ENCODE measurements at regions not wholly inside any gene's neighbourhood (a gene's known extent, or its start where the extent isn't known, plus 50 kb on each side); places are given as distances from the start of the nearest gene placed in this dataset.

DNA sequence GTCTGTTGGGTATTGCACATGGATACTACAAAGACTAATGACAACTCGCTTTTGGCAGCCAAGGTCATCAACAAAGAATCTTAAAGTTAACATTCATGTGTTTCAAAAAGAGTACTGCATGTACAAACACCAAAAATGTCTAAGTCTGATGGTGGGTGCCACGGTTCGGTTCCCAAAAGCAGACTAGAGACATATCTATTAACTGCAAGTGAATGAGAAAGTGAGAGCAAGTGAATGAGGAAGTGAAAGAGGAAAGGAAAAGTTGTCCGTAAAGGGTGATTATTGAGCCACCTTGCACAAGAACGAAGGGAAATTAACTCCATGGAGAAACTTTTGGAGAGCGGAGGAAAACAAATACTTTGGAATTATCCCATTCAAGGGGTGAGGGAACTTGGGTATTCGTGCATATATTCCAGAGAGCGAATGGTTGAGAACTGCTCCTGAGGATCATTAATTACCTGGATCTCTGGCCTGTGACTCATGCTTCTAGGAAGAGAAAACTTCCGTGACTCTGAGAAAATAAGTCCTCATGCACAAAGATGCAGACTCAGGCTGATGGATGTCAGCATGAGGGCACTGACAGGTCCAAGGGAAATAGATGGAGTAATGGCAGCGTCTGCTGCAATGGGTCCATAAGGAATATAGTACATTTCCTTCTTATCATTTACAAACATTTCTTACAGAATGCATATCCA lies 336.5 kb upstream of the TGFBR2 start:
- ChIA-PET POLR2A (no interaction called here), CTCF (no interaction called here)
- no peak for DNase-seq (ENCODE audit: extremely low spot score)
- TF ChIP-seq, protein P1, sequence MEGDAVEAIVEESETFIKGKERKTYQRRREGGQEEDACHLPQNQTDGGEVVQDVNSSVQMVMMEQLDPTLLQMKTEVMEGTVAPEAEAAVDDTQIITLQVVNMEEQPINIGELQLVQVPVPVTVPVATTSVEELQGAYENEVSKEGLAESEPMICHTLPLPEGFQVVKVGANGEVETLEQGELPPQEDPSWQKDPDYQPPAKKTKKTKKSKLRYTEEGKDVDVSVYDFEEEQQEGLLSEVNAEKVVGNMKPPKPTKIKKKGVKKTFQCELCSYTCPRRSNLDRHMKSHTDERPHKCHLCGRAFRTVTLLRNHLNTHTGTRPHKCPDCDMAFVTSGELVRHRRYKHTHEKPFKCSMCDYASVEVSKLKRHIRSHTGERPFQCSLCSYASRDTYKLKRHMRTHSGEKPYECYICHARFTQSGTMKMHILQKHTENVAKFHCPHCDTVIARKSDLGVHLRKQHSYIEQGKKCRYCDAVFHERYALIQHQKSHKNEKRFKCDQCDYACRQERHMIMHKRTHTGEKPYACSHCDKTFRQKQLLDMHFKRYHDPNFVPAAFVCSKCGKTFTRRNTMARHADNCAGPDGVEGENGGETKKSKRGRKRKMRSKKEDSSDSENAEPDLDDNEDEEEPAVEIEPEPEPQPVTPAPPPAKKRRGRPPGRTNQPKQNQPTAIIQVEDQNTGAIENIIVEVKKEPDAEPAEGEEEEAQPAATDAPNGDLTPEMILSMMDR (IDR thresholded peaks at IDR 0.05; ENCODE audit: control extremely low read depth, extremely low read depth, low read depth, missing control alignments) = no peak

DNA sequence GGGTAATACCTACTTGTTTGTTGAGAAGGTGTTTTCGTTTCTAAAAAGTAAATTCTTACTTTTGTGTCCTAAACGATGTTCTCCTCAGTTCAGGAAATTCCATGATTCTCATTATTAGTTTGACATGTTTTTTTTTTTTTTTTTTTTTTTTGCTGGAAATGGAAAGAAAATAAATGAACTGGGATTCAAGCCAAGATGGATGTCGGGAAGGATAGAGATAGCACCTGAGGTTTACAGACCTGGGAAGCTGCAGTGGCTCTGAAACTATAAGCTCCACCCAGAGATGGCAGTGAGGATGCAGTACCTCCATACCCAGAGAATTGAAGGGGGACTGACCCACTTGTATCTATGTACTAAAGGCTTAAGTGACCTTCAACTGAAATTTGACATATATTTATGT lies 334.6 kb upstream of the TGFBR2 start:
- POLR2A ChIA-PET = no interaction called here
- TF ChIP-seq, protein P1 (IDR thresholded peaks at IDR 0.05; ENCODE audit: control extremely low read depth, extremely low read depth, low read depth, missing control alignments) = no peak
- DNase-seq (ENCODE audit: extremely low spot score) = no peak
- CTCF ChIA-PET = no interaction called here

DNA sequence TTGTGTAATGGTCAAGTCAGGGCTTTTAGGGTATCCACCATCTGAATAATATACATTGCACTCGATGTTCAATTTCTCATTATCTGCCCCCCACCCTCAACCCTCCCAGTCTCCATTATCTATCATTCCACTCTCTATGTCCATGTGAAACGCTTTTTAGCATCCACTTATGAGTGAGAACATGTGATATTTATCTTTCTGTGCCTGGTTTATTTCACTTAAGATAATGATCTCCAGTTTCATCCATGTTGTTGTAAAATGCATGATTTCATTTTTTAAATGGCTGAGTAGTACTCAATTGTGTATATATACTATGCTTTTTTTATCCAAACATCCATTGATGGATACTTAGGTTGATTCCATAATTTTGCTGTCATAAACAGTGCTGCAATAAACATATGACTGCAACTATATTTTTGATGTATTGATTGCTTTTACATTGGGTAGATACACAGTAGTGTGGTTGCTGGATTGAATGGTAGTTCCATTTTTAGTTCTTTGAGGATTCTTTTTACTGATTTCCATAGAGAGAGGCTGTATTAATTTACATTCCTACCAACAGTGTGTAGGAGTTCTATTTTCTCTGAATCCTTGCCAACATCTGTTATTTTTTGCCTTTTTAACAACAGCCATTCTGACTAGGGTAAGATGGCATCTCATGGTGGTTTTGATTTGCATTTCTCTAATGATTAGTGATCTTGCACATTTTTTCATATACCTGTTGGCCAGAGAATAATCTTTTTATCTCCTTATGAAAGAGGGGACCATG lies 332.9 kb upstream of the TGFBR2 start:
- ChIA-PET POLR2A (no interaction called here), CTCF (no interaction called here)
- TF ChIP-seq, protein P1 (IDR thresholded peaks at IDR 0.05; ENCODE audit: control extremely low read depth, extremely low read depth, low read depth, missing control alignments) = no peak
- no peak for DNase-seq (ENCODE audit: extremely low spot score)

DNA sequence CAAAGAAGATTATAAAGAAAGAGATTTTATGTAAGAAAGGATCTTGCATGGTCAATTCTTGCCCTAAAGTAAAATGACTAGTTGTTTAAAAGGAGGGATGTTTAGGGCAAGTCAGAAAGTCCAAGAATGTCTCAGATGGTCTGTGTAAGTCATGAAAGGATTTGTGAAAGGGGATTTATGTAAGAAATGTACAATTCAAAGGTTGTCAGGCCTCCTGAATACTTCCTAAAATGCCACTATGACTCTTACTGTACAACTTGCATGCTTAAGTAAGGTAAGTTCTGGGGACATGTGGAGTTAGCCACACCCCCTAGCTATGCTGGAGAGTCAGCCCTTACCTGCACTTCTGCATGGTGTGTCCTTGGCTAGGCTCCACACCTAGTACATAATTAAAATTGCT lies 328.9 kb upstream of the TGFBR2 start:
- TF ChIP-seq, protein P1 (IDR thresholded peaks at IDR 0.05; ENCODE audit: control extremely low read depth, extremely low read depth, low read depth, missing control alignments) = no peak
- CTCF ChIA-PET = no interaction called here
- POLR2A ChIA-PET = no interaction called here
- DNase-seq (ENCODE audit: extremely low spot score) = no peak

DNA sequence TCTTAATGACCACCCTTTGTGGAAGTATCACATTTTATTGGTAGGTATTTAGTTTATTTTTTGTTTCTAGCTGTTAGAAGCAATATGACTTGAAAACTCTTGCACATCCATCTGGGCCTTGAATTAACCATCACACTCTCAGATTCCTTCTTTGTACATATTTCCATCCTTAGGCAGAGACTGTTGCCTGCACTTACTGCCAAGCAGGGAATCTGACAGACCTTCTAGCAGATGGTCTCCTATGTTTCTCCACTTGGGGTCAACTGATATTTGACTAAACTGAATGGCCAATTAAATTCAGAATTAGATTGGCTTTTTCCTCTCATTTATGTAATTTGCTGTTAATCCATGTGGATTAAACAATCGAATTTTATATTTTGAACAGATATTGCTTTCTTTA lies 324.9 kb upstream of the TGFBR2 start:
- DNase-seq (ENCODE audit: extremely low spot score) = no peak
- TF ChIP-seq, protein P1 (IDR thresholded peaks at IDR 0.05; ENCODE audit: control extremely low read depth, extremely low read depth, low read depth, missing control alignments) = no peak
- POLR2A ChIA-PET = no interaction called here
- CTCF ChIA-PET = interaction anchor here (1.3 kb wide), 1 partner anchor 16 kb away, joined by 3 read pairs; no protein-coding TSS in a partner anchor

DNA sequence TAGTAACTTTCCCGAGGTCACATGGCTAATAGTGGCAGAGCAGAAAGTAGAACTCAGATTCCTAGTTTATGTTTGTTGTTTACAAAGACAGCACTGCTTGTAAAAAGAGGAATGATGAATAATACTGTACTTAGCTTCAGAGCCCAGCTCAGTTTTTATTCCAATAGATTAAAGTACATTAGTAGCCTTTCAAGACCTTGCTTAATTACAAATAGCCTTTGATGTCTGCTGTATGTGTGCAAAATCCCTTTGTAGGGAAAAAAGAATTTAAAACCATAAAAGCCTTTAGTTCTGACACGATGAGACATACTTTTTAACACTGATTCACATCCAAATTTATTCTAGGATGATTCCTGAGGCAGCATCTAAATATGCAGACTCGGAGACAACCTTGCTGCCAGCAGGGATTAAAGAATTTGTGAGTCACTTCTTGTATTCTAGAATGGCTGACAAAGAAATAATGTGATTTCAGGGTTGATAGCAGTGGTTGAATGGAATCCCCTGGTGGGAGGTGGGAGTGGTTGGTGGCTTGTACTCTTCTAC lies 324.2 kb upstream of the TGFBR2 start:
- CTCF ChIA-PET = interaction anchor here (1.3 kb wide), 1 partner anchor 17 kb away, joined by 3 read pairs; no protein-coding TSS in a partner anchor
- POLR2A ChIA-PET = no interaction called here
- TF ChIP-seq, protein P1 (IDR thresholded peaks at IDR 0.05; ENCODE audit: control extremely low read depth, extremely low read depth, low read depth, missing control alignments) = no peak
- DNase-seq (ENCODE audit: extremely low spot score) = no peak

Measured in GM10248 (cell line).